ENCODE measurements at regions not wholly inside any gene's neighbourhood (a gene's known extent, or its start where the extent isn't known, plus 50 kb on each side); places are given as distances from the start of the nearest gene placed in this dataset.

- TF ChIP-seq CTCF (IDR thresholded peaks at IDR 0.05; ENCODE audit: borderline replicate concordance, extremely low read depth, low read length, poor library complexity, severe bottlenecking) (no peak), EZH2 (IDR thresholded peaks at IDR 0.05; ENCODE audit: borderline replicate concordance, low read depth, low read length, severe bottlenecking) (no peak)
These were observed 56.0 kb upstream of the LHX1 start for GRCh38 chr17:36881323-36881722.

Data from DND-41 (cell line).